Mesendoderm (in vitro differentiated cells): ENCODE measurements at regions not wholly inside any gene's neighbourhood (a gene's known extent, or its start where the extent isn't known, plus 50 kb on each side); places are given as distances from the start of the nearest gene placed in this dataset.
A peak's percentile ranks its signal among the peaks of the same experiment; 100 is the strongest.

ENCODE experiments used
- DNase-seq: peaks from one replicate; pipeline ENCODE4 v3.0.0; 2013
- H2AK5ac ChIP-seq: 2 replicates; pipeline ENCODE4 v1.6.1; 2013; ENCODE audit warnings: low read length, inconsistent platforms
- H2BK120ac ChIP-seq: 2 replicates; pipeline ENCODE4 v1.6.1; 2013; ENCODE audit warnings: low read depth, mild to moderate bottlenecking, low read length, moderate library complexity, mixed read lengths
- H2BK15ac ChIP-seq: replicated peaks from 2 replicates; pipeline ENCODE4 v1.6.1; 2013; ENCODE audit warnings: low read depth, mild to moderate bottlenecking, moderate library complexity
- H2BK5ac ChIP-seq: 2 replicates; pipeline ENCODE4 v1.6.1; 2013; ENCODE audit warnings: low read length, inconsistent platforms
- H3K18ac ChIP-seq: 2 replicates; pipeline ENCODE4 v1.6.1; 2013; ENCODE audit warnings: mild to moderate bottlenecking, low read length, mixed read lengths
- H3K23ac ChIP-seq: one replicate; pipeline ENCODE4 v1.6.1; 2013; ENCODE audit warnings: low read length
- H3K27ac ChIP-seq: 2 replicates; pipeline ENCODE4 v1.5.1; 2013; ENCODE audit warnings: low read depth, mild to moderate bottlenecking, inconsistent platforms, low read length, moderate library complexity
- H3K27me3 ChIP-seq: 2 replicates; pipeline ENCODE4 v1.6.1; 2013; ENCODE audit warnings: low read length, control low read depth, mild to moderate bottlenecking, inconsistent platforms; ENCODE audit not compliant: insufficient read depth, poor library complexity
- H3K36me3 ChIP-seq: 2 replicates; pipeline ENCODE4 v1.6.1; 2013; ENCODE audit warnings: low read length, inconsistent platforms; ENCODE audit not compliant: control insufficient read depth, insufficient read depth
- H3K4ac ChIP-seq: one replicate; pipeline ENCODE4 v1.6.1; 2013; ENCODE audit warnings: low read depth, mild to moderate bottlenecking, low read length, moderate library complexity
- H3K4me1 ChIP-seq: 2 replicates; pipeline ENCODE4 v1.6.1; 2013; ENCODE audit warnings: low read depth, low read length, inconsistent platforms; ENCODE audit not compliant: control insufficient read depth
- H3K4me2 ChIP-seq: 2 replicates; pipeline ENCODE4 v1.6.1; 2013; ENCODE audit warnings: low read length
- H3K4me3 ChIP-seq: 2 replicates; pipeline ENCODE4 v1.5.1; 2013; ENCODE audit warnings: mild to moderate bottlenecking, low read length
- H3K56ac ChIP-seq: one replicate; pipeline ENCODE4 v1.6.1; 2013; ENCODE audit warnings: low read length
- H3K79me1 ChIP-seq: 2 replicates; pipeline ENCODE4 v1.6.1; 2013; ENCODE audit warnings: low read length, inconsistent platforms
- H3K79me2 ChIP-seq: 2 replicates; pipeline ENCODE4 v1.6.1; 2013; ENCODE audit warnings: mild to moderate bottlenecking, low read length; ENCODE audit not compliant: control insufficient read depth, insufficient read depth
- H3K9ac ChIP-seq: 2 replicates; pipeline ENCODE4 v1.6.1; 2013; ENCODE audit warnings: low read length, inconsistent platforms
- H4K5ac ChIP-seq: one replicate; pipeline ENCODE4 v1.6.1; 2013; ENCODE audit warnings: low read length
- H4K8ac ChIP-seq: one replicate; pipeline ENCODE4 v1.6.1; 2013; ENCODE audit warnings: low read depth, mild to moderate bottlenecking, control low read depth, low read length, moderate library complexity
- WGBS: extraction: QIAGEN DNeasy Blood & Tissue Kit; methylation state at CpG from one replicate; pipeline ENCODE4 v1.1.7; 2013; ENCODE audit warnings: low lambda C conversion rate, missing lambda C conversion rate; ENCODE audit not compliant: insufficient coverage; ENCODE audit errors: extremely low coverage; 5-methylcytosine and 5-hydroxymethylcytosine counted together

DNA sequence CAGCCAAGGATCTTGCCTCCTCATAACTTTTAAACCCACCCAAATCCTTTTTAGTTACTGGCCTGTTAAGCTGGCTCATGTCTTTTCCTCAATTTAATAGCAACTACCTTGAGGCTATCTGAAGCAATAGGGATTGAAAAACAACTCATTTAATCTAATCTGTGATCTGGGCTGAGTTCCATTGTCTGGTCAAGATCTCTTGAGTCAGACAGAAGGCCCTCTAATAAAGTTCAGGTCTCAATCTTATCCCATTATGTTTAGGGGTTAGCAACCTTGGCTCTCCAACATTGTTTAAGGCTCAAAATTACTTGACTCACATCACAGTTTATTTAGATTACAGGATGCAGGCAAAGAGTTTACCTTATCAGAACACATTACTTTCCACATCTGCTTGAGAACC is 436.1 kb downstream of the ANKRD50 start:
- Histone ChIP-seq H2BK15ac (no peak overlapping the region), H3K79me2 (no peaks in the 10 kb centered on the region), H3K4me1 (peaks cover 4% of the 10 kb centered on the region), H3K56ac (no peak overlapping the region), H3K4me3 (no peak overlapping the region), H2BK120ac (no peak overlapping the region), H3K4me2 (no peak overlapping the region), H2BK5ac (no peak overlapping the region), H3K27me3 (no peaks in the 10 kb centered on the region), H4K5ac (no peak overlapping the region), H3K18ac (no peak overlapping the region), H3K36me3 (no peaks in the 10 kb centered on the region), H3K27ac (no peak overlapping the region), H4K8ac (no peak overlapping the region), H3K9ac (no peak overlapping the region), H3K79me1 (no peaks in the 10 kb centered on the region), H3K4ac (no peak overlapping the region), H2AK5ac (no peak overlapping the region), H3K23ac (no peak overlapping the region)
- DNase-seq = peak; percentile 63

DNA sequence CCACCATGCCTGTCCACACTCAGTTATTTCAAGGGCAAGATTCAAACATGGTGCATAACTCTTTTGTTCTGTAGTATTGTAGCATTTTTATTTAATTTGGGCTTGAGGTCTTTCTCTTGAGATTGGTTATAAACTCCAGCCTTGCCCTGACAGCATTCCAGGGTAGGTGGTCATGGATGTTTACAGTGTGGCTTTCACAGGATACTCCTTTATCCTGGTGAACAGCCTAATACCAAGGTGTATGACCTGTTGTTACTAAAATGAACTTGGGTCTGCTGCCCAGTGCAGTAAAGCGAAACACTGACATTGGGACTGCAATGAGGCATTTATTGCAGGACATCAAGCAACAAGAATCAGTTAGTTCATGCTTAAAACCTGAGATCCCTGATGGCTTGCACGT is 434.8 kb downstream of the ANKRD50 start:
- Histone ChIP-seq H2BK120ac (no peak overlapping the region), H4K5ac (no peak overlapping the region), H3K27ac (no peak overlapping the region), H2BK15ac (no peak overlapping the region), H3K4me1 (peaks cover 6% of the 10 kb centered on the region), H3K23ac (no peak overlapping the region), H3K36me3 (no peaks in the 10 kb centered on the region), H3K4me2 (no peak overlapping the region), H3K4me3 (no peak overlapping the region), H3K79me1 (no peaks in the 10 kb centered on the region), H3K9ac (no peak overlapping the region), H3K56ac (peak overlapping the region; percentile 73), H3K79me2 (no peaks in the 10 kb centered on the region), H2AK5ac (peak overlapping the region; percentile 99), H2BK5ac (peak overlapping the region; percentile 71), H3K18ac (no peak overlapping the region), H3K4ac (no peak overlapping the region), H4K8ac (no peak overlapping the region), H3K27me3 (no peaks in the 10 kb centered on the region)
- DNase-seq = no peak
- no CpG with 5 or more reads among the region's 2 CpGs for WGBS

DNA sequence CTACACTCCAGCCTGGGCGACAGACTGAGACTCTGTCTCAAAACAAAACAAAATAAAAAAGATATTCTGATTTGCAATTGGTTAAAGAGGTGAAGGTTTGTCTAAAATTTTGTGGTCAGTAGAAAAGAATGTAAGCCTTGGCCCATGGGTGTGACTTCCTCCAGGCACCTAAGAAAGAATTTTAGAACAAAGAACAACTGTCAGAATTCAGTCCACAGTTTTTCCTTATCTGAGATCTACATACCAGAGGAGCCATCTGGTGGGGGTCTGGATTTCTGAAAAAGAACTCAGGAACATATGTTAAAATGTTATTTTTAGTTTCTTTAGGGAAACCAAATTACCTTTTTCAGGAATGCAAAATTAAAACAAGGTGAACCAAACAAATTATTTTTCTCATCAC is 434.1 kb downstream of the ANKRD50 start:
- Histone ChIP-seq H3K79me1 (no peaks in the 10 kb centered on the region), H4K5ac (no peak overlapping the region), H3K18ac (no peak overlapping the region), H3K36me3 (no peaks in the 10 kb centered on the region), H3K4ac (peak overlapping the region; percentile 70), H2AK5ac (no peak overlapping the region), H2BK5ac (no peak overlapping the region), H3K4me3 (no peak overlapping the region), H3K79me2 (no peaks in the 10 kb centered on the region), H2BK120ac (no peak overlapping the region), H4K8ac (no peak overlapping the region), H3K27ac (no peak overlapping the region), H3K56ac (no peak overlapping the region), H2BK15ac (no peak overlapping the region), H3K4me2 (no peak overlapping the region), H3K27me3 (no peaks in the 10 kb centered on the region), H3K4me1 (peaks cover 6% of the 10 kb centered on the region), H3K9ac (no peak overlapping the region), H3K23ac (no peak overlapping the region)
- WGBS = no CpG with 5 or more reads among the region's 1 CpG
- peak; percentile 90 for DNase-seq

DNA sequence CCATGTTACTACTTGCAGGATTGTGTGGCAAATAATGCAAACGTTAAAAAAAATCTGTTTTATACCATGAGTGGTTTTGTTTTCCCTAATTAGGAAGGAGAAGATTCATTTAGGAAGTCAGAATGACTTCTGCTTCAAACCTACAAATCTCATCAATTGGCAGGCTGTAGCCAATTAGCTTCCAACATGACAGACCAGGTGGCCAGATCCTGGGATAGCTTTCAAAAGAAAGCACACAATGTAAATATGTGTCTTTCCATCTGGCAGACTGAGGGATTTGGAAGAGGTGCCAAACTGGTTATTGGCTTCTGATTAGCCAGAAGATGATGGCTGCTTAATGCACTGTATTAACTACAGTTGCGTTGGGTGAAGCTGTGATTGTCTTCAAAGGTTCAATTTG is 432.8 kb downstream of the ANKRD50 start:
- peak; percentile 69 for DNase-seq
- WGBS = no CpG with 5 or more reads among the region's 2 CpGs

DNA sequence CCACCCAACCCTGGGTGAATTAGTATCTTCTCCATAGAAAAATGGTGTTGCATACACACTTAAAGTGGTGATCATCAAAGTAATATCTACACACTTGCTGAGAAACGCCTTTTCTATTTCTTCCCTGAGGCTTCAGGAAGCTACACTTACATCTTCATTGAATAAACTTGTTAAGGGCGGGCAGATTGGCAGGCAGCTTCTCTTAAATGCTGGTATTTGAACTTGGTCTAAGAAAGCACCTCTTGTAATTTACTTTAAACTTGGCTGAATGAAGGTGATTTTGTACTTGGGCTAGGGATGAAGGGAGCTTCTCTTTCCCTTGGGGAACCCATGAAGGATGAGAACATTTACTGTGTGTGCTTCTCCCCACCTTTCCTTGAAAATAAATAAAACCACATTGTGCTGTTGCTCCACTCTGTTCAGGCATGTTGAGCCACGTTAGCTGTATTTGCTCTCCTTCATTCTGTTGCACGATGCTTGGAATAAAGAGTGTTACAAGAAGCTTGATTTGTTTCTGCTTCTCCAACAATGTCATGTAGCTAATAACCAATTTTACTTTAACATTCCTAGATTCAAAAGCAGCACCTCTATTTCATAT is 430.1 kb downstream of the ANKRD50 start:
- Histone ChIP-seq H3K4me1 (peaks cover 4% of the 10 kb centered on the region), H3K79me1 (no peaks in the 10 kb centered on the region), H3K36me3 (no peaks in the 10 kb centered on the region), H3K4me3 (no peak overlapping the region), H3K4ac (no peak overlapping the region), H2BK5ac (no peak overlapping the region), H3K4me2 (no peak overlapping the region), H3K9ac (no peak overlapping the region), H3K23ac (no peak overlapping the region), H3K27me3 (no peaks in the 10 kb centered on the region), H2BK15ac (no peak overlapping the region), H2AK5ac (no peak overlapping the region), H4K8ac (no peak overlapping the region), H2BK120ac (no peak overlapping the region), H3K56ac (peak overlapping the region; percentile 15), H3K18ac (peak overlapping the region; percentile 51), H4K5ac (no peak overlapping the region), H3K27ac (no peak overlapping the region), H3K79me2 (no peaks in the 10 kb centered on the region)
- no peak for DNase-seq
- WGBS = no CpG with 5 or more reads among the region's 4 CpGs

More for the DNA sequence above, 432.8 kb downstream of the ANKRD50 start:
- peaks cover 6% of the 10 kb centered on the region for H3K4me1 ChIP-seq
- H4K8ac ChIP-seq = no peak overlapping the region
- no peak overlapping the region for H3K9ac ChIP-seq
- no peak overlapping the region for H4K5ac ChIP-seq
- H3K27ac ChIP-seq = no peak overlapping the region
- H3K36me3 ChIP-seq = no peaks in the 10 kb centered on the region
- no peak overlapping the region for H3K23ac ChIP-seq
- H3K27me3 ChIP-seq = no peaks in the 10 kb centered on the region
- H3K4me2 ChIP-seq = no peak overlapping the region
- H3K79me2 ChIP-seq = no peaks in the 10 kb centered on the region
- H3K4me3 ChIP-seq = no peak overlapping the region
- no peak overlapping the region for H3K18ac ChIP-seq
- H3K4ac ChIP-seq = no peak overlapping the region
- no peak overlapping the region for H2BK15ac ChIP-seq
- no peak overlapping the region for H2AK5ac ChIP-seq
- no peaks in the 10 kb centered on the region for H3K79me1 ChIP-seq
- H2BK5ac ChIP-seq = no peak overlapping the region
- no peak overlapping the region for H2BK120ac ChIP-seq
- H3K56ac ChIP-seq = no peak overlapping the region
